ENCODE measurements at regions not wholly inside any gene's neighbourhood (a gene's known extent, or its start where the extent isn't known, plus 50 kb on each side); places are given as distances from the start of the nearest gene placed in this dataset.

GRCh38 chr6:54706844-54707605 is 139.5 kb upstream of the FAM83B start:
- TF ChIP-seq CTCF (IDR thresholded peaks at IDR 0.05) (no peak), POLR2A (IDR thresholded peaks at IDR 0.05) (no peak), POLR2AphosphoS5 (IDR thresholded peaks at IDR 0.05; ENCODE audit: insufficient read depth in 1 of 2, low read depth in 1 of 2) (no peak)

Data from vagina (tissue), 2 donors.